HG03460 (cell line): ENCODE measurements at regions not wholly inside any gene's neighbourhood (a gene's known extent, or its start where the extent isn't known, plus 50 kb on each side); places are given as distances from the start of the nearest gene placed in this dataset.
"Not testable (repeated sequence)": the region's sequence is repeated elsewhere in the genome, so short reads cannot be mapped to it uniquely, and the experiment has no call there.

Experiments used
- ATAC-seq: cut with Tn5 transposase; IDR thresholded peaks from one replicate; pipeline ENCODE4 v1.9.1; 2021; ENCODE audit not compliant: unreplicated experiment

DNA sequence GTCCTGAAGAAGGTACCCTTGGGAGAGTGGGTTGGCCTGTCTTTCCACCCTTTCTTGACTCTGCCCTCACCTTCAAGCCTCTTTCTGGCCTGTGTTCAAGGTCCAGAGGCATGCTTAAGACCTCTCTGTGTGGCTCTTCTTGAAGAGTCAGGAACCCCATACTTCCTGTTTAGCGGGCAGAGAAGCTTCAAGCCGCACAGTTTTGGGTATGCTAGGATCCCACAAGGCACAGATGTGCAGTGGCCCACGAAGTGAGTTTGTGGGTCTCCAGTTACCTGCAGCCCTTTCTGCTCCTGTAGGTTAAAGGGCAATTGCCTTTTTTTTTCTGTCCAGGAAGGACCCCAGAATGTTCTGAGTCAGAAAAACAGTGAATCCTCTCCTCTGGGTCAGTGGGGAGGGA is 87.4 kb upstream of the FCGR1A start:
- not testable (repeated sequence) for ATAC-seq

DNA sequence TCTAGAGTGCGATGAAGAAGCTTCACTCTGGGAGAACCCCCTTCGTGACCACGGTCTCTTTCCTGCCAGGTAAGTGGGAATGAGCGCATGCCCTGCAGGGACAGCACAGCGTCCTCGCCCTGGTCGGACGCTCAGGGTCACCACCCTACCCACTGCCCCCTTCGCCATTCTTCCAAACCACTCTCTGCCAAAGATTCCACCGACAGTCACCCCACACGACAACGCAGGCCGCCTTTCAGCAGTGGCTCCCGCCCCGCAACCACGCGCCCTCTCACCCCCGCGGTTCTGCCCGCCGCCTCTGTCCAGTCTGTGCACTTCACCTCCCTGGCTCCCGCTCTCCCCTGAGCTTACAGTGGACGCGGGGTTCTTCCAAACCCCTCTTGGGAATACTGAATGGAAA is 82.3 kb upstream of the FCGR1A start:
- not testable (repeated sequence) for ATAC-seq

DNA sequence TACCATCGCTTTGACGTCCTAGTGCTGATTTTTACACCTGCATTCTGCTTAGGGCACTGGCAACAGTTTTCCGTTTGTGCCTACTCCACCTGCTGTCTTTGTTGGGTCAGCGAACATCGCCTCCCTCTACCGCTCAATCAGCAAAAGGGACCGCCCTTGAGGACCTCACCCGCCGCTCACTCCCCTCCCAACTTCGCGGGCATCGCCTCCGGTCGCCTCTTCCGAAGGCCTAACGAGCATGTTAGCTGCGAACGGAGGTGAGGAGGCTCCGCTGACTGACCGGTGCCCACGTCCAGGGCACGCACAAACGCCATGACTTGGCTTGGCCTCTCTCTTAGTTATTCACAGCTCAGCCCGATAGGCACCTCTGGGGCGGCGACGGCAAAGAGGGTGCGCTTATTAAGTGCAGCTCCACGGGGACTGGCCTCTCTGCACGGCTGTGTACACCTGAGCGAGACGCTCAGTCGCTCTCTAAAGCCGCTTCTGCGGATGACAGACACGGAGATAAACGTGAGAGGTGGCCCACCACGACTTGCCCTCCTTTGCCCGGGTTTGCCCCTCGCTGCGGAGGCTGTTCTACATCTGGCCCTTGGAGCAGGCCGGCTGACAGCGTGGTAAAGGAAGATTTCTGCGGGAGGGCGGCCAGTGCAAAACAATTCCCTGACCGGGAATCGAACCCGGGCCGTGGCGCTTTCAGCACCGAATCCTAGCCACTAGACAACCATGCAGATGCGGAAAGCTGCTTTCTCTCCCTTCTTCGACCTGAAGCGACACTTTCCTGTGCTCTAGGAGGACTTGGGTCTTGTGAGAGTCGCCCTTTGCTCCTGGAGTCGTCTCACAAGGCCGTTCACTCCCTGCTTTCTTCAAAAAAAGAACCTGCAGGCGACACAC is 81.6 kb upstream of the FCGR1A start:
- ATAC-seq: not testable (repeated sequence)

DNA sequence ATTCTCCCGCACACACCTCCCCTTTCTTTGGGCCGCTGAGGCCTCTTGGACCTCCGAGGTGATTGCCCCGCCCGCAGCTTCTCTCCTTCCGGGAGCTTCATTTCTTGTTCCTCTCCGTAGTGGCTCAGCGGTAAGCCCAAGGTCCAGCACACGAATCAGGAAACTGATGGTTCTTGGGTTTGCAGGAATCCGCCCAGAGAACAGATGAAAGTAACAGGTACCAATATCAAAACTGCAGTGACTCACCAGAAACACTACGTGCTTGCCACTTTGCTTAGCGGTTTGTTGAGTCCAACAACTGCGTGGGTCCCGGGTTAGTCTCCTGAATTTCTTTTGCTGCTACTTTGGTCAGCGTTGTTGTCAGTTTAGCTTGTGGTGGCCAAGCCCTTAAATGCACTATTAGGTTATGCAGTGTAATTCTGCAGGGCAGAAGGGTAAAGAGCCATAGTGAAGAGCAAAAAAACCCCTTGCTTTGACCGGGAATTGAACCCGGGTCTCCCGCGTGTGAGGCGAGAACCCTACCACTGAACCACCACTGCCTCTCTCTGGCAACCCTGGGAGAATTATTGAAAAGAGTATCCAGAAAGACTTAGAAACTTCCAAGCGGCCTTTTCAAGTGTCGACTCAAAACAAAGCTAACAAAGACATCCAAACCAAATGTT is 74.2 kb upstream of the FCGR1A start:
- peak; percentile 91 for ATAC-seq

DNA sequence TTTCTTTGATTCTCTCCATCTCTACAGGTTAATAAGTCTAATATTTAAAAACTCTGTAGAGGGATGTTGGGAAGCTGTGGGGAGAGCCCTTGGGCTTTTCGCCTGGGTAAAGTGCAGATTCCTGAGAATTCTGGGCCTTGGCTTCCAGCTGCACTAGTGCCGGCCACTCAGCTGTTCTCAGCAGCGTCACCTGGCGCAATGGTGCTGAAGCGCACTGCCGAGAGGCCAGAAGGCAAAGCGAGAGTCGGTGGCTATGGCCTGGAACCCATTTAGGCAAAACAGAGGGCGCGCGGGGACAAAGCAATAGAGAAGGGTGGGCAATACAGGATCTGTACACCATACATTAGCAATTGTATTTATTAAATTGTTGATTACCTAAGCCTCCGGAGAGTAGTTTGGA is 70.8 kb upstream of the FCGR1A start:
- not testable (repeated sequence) for ATAC-seq

DNA sequence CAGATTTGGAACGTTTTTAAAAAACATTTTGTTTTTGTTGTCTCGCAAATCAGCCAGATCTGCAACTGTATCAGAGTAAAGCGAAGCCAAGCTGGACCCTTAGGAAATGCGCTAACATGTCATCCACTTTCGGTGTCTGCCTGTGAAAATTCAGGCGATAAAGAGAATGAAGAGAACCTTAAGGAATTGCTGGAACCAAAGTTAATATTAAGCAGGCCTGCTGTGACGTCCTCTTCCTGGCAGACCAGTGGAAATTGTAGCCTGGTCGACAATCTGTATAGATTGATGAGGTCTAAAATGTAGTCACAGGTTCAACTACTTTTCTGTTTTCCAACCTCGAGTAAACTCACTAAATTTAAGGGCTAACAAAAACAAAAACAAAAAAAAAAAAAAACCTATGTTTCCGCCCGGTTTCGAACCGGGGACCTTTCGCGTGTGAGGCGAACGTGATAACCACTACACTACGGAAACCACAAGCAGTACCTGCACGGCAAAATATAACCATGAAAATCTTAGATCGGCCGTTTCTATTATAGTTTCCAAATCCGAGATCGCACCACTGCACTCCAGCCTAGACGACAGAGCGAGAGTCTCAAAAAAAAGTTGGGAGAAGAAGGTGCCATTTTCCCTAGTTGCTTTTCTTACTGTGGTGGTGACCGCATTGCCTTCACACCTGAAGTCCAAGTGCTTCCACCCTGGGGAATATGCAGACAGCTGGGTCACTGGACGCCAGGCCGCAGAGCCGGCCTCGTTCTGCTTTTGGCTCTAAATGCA is 70.2 kb upstream of the FCGR1A start:
- ATAC-seq: not testable (repeated sequence)

DNA sequence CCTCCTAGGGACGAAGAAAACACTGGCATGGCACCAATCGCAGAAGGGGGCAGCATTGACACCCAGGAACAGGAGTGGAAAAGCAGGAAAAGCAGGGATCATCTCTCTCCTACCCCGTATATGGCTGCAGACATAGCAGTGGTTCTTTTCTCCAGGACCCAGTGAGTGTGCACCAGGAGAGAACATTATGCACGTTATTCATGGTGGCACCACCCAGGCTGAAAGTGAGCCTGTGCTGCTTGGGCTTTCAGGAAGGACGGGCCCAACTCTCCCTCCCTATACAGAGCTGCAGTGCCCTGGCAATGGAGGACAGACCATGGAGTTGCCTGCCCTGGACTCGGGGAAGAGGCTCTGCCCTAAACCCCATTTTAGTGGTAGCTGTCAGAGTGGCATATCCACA is 69.0 kb upstream of the FCGR1A start:
- ATAC-seq: not testable (repeated sequence)

DNA sequence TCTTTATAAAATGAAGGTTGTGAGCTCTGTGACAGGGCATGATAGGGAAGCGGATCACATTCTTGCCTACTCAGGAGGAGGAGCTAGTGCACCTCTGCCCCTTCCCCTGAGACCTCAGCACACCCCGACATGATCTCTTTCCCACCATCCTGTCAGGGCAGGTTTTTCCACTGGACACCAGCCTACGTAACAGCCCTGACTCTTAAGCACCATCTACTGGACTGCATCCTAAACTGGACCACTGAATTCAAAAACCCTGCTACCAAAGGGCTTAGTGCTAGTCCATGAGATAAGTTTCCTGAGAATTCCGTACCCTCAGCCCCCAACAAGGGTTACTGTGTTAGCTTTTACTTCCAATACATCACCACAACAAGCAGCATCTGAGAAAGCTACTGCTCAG is 68.5 kb upstream of the FCGR1A start:
- not testable (repeated sequence) for ATAC-seq

DNA sequence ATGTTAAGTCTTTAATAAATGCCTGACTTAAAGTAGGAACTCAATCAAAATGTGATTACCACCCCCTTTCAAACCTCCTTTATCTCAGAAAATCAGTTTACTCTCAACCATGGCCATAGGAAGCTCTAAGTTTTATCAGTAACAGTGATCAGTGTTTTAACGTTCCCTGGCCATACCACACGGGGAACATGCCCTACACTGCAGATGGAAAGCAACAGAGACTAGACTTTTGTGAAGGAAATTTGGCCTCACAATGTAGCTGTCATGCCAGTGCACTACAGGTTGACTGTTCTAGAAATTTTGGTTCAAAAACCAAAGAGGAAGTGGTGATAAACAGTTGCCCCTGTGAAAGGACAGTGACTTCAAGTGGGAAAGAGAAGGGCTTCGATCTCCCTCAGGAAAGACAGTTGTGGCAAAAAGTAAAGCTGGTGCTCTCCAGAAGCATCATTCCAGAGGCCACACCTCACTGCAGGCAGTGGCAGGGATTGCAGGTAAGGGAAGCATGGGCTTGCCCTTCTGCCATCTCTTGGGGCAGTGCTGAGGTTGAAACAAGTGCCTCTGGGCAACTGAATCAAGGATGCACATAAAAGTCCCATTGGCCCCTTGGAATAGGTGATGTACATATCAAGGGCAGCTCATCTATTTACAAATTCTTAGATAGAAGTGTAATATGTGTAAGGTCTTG is 57.7 kb upstream of the FCGR1A start:
- not testable (repeated sequence) for ATAC-seq

DNA sequence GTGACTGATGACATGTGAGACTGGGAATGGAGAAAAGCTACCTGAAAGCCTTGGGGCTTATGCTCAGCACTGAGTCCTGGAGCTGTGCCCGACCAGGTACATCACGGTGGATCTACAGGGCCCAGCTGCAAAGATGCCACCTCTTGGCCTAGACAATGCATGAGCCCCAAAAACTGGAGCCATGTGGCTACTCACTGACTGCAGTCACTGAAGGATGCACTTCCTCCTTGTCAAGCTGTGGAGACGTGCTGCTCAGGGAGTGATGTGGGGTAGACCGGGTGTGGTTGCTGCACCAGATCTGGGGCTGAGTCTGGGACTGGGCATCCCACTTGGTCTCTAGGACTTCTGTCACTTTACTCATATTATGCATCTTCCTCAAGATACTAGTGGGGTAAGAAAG is 55.8 kb upstream of the FCGR1A start:
- ATAC-seq: not testable (repeated sequence)

DNA sequence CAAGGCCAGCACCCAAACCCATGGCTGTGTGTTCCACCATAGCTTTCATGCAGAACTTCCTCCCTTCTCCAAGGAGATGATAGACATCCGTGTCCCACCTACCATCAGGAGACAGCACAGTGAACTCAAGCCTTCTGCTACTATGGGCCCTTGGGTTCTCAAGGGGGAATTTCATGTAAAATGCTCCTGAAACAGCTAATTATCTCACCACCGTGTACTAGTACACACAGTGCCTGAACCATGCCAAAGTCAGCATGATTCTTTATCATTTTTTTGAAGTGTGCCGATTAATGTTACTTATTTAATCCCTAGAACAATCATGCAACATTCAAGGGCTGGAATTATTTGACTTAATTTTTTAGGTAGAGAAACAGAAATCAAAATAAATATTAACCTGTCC is 53.9 kb upstream of the FCGR1A start:
- ATAC-seq: not testable (repeated sequence)
